AG10803 (cell line): ENCODE measurements at regions not wholly inside any gene's neighbourhood (a gene's known extent, or its start where the extent isn't known, plus 50 kb on each side); places are given as distances from the start of the nearest gene placed in this dataset.

Experiments
- DNase-seq: peaks from one replicate; pipeline ENCODE4 v3.0.0; 2010; ENCODE audit warnings: low read depth
- H3K4me3 ChIP-seq: 2 replicates; pipeline ENCODE4 v1.5.1; 2011; ENCODE audit warnings: mild to moderate bottlenecking, low read length, control low read depth
- CTCF ChIP-seq: conservative IDR thresholded peaks from 2 replicates; pipeline ENCODE4 v1.5.1; 2011; ENCODE audit warnings: mild to moderate bottlenecking, low read length, control low read depth, inconsistent platforms

GRCh38 chr5:57824047-57824446, 341.4 kb upstream of the ACTBL2 start:
- DNase-seq, result peak; percentile 87
- TF ChIP-seq CTCF, result no peak
- no peak overlapping the region for H3K4me3 ChIP-seq

DNA sequence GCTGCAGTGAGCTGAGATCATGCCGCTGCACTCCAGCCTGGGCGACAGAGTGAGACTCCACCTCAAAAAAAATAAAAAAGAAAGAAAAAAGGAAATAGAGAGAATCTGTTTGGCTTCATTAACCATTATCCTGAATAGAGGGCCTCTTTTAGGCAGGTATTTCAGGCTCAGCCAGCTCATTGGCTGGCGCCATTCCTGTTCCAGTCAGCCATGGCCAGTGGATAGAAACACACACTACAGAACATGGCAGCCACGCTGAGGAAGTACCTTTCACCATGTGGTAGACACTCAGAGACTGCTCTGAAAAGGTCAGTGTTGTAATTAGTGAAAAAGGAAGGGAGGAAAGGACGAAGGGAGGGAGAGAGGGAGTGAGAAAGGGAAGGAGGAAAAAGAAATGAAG, 340.0 kb upstream of the ACTBL2 start:
- TF ChIP-seq CTCF, result no peak
- DNase-seq, result no peak

DNA sequence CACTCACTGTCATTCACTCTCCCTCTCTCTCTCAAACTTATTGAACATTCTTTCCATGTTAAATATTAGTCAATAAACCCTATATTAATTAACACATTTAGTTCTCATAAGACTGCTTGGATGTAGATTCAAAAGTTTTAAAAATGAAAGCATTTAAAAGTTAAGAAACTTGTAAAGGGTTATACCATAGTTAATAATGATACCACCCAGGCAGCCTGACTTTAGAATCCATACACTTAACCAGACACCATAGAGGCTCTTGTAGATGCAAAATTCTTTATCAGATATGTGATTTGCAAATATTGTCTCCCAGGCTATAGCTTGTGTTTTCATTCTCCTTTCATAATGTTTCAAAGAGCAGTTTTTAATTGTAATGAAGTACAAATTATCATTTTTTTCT, 335.8 kb upstream of the ACTBL2 start:
- TF ChIP-seq CTCF, result no peak
- no peak for DNase-seq
- H3K4me3 ChIP-seq, result no peak overlapping the region

More for the DNA sequence above, 340.0 kb upstream of the ACTBL2 start:
- H3K4me3 ChIP-seq, result no peak overlapping the region

GRCh38 chr5:57817924-57818323, 335.3 kb upstream of the ACTBL2 start:
- TF ChIP-seq CTCF, result no peak
- no peak overlapping the region for H3K4me3 ChIP-seq
- DNase-seq, result no peak

DNA sequence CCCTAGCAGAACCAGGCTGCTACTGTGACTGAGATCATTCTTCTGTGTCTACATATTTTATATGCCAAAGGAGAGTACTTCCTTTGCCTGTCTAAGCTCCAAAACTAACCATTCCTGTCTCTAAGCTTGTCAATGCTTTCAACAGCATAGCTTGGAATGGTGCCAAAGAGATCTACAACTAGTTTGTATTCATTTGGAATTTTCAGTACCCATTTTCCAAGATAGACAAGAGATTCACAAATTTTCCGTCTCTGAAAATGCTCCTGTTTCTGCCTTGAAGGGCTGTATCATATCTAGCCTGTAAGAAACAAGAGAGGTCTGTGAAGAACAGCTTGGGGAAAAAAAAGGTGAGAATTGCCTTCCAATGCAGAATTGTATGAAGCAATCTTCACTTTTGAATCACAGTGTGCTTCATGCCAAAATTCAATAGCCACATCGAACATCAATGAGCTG, 334.4 kb upstream of the ACTBL2 start:
- no peak overlapping the region for H3K4me3 ChIP-seq
- no peak for TF ChIP-seq CTCF
- no peak for DNase-seq

DNA sequence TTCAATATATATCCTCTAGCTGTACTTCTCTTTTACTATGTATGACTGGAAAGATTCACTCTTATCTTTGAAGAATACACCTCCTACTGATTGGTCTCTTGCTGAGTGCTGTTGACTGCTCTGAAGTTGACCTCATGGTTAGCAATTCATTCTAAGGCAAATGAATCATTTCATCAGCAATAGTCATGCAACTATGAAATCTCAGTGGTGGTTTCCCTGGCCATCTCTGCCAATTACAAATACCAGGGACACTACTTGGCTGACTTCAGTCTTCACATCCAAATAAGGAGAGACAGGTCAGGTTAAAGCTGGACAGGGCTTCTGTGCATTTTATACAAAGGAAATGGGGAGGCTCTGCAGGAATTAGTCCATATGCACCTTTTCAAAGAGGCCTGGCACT, 333.5 kb upstream of the ACTBL2 start:
- no peak for TF ChIP-seq CTCF
- no peak overlapping the region for H3K4me3 ChIP-seq
- peak; percentile 96 for DNase-seq

- TF ChIP-seq CTCF, result no peak
- DNase-seq, result no peak
Measured at GRCh38 chr5:57805732-57806131, 323.1 kb upstream of the ACTBL2 start.

More at GRCh38 chr5:57805732-57806131, 323.1 kb upstream of the ACTBL2 start:
- H3K4me3 ChIP-seq, result no peak overlapping the region
